ENCODE measurements at regions not wholly inside any gene's neighbourhood (a gene's known extent, or its start where the extent isn't known, plus 50 kb on each side); places are given as distances from the start of the nearest gene placed in this dataset.
"Not testable (repeated sequence)": the region's sequence is repeated elsewhere in the genome, so short reads cannot be mapped to it uniquely, and the experiment has no call there.

DNA sequence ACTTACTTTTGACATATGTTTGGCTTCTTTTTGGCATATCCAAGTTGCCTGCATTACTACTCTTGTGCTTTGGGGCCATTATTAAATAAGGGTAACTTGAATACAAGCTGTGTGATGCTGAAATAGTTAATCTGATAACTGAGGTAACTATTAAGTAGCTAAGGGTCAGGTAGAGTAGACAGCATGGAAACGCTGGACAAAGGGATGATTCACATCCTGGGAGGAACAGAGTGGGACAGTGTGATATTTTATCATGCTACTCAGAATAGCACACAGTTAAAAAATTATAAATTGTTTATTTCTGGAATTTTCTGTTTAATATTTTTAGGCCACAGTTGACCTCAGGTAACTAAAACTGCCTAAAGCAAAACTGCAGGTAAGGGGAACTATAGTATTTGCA is 483.9 kb downstream of the RFPL4B start:
- DNase-seq (ENCODE audit: extremely low spot score, insufficient read length, low read depth) (no peak), FAIRE-seq (no peak)

DNA sequence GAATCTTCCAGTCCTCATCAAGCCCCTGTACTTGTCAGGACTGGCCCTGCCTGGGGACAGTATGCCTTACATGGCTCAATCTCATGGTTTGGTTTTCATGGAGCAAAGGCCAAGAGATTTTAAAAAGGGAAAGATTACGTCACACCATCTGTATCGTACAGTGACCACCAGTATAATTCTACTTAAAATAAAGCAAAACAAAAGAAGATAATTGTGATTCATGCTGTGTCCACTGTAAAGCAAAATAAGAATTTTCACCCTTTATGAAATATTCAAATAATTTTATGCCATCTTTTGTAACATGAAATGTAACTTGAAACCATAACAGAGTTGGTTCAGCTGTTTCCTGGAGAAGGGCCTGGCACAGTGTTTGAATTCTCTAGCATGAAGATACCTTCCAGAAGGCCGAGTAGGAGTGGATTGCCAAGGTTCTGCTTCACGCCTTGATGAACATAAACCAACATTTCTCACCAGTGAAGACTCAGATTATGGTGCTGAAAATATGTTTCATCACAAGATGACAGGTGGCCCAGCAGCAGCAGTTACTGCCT is 486.5 kb downstream of the RFPL4B start:
- FAIRE-seq (no peak), DNase-seq (ENCODE audit: extremely low spot score, insufficient read length, low read depth) (no peak)

DNA sequence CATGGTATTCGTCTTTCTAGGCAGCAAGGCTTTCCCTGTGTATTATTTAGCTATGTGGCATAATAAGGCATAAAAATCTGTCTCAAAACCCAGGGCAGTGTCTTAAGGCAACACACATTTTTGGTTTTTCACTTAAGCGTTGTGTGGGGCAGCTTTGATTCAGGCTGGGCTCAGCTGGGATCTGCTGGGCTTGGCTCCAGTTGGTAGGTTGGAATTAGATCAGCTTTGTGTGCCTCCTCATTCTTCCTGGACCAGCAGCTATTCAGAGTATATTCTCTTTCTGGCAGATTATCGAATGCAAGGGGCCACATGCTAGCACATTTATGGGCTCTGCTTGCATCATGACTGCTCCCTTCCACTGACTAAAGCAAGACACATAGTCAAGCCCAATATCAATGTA is 487.9 kb downstream of the RFPL4B start:
- FAIRE-seq (no peak), DNase-seq (ENCODE audit: extremely low spot score, insufficient read length, low read depth) (no peak)

DNA sequence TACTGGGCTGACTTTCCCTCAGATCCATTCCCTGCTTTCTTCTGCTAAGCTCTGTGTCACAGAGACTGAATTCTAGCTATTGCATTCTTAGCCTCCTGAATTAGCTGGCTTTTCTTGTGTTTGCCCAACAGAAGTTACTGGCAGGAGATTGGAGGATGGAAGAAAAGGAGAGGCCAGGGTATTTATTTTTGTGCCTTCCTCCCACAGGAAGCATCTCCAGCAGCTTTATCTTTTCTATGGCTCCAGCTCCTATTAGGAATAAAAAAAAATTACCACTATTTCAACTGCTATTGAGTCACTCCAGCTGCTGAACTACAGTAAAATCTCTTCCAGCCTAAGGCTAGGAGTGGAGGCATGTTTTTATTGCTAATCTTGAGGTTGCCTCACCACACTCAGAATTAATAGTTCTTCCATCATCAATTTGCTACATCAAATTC is 492.4 kb downstream of the RFPL4B start:
- FAIRE-seq (no peak), DNase-seq (ENCODE audit: extremely low spot score, insufficient read length, low read depth) (no peak)

DNA sequence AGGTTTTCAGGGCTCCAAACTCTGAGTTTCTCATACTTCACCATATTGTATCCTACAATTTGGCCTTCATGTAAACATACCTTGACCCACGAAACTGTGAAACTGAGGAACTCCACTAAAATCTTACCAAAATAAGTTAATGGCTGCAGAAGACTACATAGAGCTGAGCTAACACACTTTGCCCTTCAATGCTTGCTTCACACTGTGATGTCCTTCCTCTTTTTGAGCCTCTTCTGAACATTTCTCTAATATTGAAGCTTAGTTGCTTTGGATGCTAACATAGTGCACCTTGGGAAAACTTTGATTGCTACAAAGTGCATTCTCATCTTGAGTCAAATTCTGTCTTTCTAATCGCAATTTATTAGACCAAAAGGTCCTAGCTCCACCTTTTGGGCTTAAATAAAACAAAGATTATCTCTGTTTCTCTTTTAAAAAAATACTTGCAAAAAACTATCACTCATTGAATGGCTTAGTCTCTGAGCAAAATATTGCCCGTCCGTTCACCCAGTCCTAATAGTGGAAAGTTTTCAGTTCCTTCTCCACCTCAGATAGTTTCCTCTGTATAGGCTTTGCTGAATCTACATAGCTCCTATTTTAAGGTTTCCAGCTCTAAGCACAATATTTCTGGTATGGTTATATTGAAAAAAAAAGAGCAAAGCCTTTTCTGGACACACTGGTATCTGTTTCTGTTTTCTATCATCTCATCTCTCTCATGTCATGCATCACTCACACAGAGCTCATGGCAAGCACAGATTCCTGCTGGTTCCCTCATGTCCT is 494.6 kb downstream of the RFPL4B start:
- FAIRE-seq (no peak), DNase-seq (ENCODE audit: extremely low spot score, insufficient read length, low read depth) (no peak)

DNA sequence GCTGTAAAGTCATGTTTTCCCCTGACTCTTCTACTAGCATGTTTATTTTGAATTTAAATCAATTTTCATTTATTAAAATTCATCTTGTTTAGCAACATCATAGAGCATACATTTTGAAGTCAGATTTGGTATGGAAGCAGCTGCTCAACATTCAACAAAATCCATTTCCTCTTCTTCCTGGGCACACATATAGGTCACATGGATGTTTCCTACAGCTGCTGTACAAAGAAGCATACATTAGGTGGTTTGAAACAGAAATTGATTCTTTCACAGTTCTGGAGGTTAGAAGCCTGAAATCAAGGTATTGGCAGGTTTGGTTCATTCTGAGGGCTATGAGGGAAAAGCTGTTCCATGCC is 495.2 kb downstream of the RFPL4B start:
- FAIRE-seq (no peak), DNase-seq (ENCODE audit: extremely low spot score, insufficient read length, low read depth) (no peak)

DNA sequence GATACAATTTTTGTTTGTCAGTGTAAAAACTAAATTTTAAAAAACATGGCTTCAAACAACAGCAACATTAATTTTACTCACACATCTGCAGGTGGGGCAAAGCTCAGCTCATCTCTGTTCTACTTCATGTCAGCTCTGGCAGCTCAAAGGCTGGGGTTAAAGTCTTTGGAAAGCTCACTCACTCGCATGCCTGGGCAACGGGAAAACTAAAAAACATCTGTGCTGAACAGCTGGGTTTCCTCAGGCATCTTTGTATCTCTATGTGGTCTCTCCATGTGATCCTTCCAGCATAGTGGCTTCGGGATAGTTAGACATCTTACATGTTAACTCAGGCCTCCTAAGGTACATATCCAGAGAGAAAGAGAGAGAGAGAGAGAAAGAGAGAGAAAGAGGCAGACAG is 499.6 kb downstream of the RFPL4B start:
- FAIRE-seq (no peak), DNase-seq (ENCODE audit: extremely low spot score, insufficient read length, low read depth) (no peak)

DNA sequence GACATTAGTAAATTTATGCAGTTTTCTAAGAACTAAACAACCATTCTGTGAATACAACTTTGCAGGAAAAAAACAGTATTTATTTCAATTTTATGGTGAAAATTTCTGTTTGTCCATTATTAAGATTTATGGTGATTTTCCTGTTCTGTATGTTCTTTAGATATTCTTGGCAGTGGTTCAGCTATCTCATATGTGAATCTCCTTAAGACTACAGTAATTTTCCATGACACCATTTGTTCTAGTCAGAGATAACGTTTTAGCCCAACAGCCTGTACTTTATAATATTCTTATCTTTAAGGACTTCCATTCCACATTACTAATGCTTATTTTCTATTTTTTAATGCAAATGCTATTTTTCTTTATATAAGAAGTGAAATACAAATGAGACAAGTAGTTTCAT is 504.0 kb downstream of the RFPL4B start:
- DNase-seq (ENCODE audit: extremely low spot score, insufficient read length, low read depth) (no peak), FAIRE-seq (no peak)

DNA sequence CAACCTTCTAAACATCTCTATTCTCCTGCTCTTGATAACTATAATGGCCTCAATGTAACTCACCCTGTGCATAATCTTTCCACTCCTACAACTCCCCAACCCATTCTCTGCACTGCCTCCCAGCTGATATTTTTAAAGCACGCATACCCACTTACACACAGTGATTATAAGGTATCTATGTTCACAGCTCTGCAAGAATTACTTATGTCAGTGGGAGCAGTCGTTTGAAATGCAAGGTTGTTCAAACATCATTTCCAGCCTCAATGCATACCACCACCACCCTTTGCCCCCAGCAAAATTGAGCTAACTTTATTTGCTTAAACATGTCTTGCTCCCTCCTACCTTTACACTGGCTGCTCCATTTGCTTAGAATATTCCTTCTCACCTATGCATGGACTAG is 506.0 kb downstream of the RFPL4B start:
- DNase-seq (ENCODE audit: extremely low spot score, insufficient read length, low read depth) (no peak), FAIRE-seq (no peak)

DNA sequence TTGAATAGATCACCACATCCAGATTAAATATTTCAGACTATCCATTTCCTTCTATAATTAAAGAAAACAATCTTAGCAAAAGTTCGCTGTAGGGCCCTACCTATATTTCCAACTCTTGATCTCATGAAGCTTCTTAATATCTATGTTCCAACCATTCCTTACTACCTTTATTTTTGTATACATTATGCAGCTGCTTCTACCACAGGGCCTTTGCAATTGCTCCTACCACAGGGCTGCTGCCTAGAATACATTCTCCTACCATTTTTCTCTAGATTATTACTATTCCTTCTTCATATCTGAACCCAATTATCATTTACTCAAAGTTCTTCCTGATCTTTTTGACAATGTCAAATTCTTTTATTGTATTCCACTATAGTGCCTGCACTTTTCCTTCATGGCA is 516.6 kb downstream of the RFPL4B start:
- FAIRE-seq, result no peak
- DNase-seq (ENCODE audit: extremely low spot score, insufficient read length, low read depth), result no peak

DNA sequence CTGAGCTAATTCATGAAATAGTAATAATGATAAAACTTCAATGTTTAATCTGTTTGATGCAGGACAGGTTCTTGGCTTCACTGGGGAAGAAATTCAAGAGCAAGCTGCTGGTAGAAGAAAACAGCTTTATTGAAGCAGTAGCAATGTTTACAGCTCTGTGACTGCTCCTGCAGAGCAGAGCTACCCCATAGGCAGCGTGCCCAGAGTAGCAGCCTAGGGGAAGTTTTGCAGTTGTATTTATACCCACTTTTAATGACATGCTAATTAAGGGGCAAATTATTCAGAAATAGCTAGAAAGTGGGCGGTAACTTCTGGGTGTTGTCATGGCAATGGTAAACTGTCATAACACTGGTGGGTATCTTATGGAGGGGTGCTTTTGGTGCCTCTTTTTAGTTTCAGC is 518.0 kb downstream of the RFPL4B start:
- no peak for FAIRE-seq
- no peak for DNase-seq (ENCODE audit: extremely low spot score, insufficient read length, low read depth)

DNA sequence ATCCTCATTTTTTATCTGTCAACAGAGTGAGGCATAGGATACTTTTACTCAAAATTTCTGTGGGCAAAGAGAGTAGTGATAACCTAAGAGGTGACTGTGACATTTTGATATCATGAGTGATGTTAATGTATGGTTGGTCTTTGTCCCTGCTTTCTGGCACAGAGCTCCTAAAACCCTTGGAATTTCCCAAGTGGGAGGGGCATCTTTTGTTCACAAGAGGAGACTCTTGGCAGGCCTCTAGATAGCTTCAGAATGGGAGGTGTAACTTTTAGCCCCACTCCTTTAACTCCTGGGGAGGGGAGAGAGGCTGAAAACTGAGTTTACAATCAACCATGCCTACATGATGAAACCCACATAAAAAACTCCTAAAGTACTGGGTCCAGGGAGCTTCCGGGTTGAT is 527.8 kb downstream of the RFPL4B start:
- DNase-seq (ENCODE audit: extremely low spot score, insufficient read length, low read depth), result no peak
- FAIRE-seq, result no peak

DNA sequence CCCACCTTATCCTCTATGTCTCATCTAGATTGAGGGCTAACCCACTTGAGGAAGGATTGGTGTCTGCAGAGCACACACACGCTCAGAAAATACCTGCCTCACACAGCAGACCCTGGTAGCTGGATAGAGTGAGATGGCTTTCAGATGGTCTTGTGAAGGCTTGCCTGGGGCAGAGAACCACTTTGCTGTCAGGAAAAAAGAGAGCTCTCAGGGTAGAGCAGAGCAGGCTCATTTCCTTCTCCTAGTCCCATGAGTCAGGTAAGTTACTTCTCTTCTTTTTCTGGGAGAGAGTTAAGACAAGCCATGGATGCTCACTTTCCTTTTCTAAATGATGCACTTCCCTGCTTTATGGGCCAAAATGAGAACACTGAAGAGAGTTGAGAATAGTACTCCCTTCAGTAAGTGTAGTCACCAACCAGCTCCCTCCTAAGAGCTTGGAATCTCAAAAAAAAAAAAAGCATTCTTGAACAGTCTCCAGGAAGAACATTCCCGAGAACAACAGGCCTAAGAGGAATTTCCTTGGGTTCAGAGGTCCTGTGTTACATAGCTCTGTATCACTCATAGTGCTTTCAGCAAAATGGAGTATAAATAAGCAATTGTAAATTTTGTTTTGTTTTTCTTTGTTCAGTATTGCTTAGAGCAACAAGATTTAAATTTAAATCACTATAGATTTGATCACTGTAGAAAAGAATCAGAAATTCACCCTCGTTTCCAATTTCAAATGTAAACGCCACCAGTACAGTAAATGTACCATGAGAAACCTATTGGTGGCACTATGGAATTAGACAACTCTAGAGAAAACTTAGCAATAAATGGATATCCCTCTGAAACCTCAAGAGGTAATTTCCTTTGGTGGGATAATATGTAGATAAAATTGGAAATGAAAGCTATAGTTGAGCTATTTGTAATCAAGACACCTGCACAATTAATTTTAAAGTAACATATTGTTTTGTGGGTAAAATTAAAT is 530.3 kb downstream of the RFPL4B start:
- FAIRE-seq (no peak), DNase-seq (ENCODE audit: extremely low spot score, insufficient read length, low read depth) (no peak)

DNA sequence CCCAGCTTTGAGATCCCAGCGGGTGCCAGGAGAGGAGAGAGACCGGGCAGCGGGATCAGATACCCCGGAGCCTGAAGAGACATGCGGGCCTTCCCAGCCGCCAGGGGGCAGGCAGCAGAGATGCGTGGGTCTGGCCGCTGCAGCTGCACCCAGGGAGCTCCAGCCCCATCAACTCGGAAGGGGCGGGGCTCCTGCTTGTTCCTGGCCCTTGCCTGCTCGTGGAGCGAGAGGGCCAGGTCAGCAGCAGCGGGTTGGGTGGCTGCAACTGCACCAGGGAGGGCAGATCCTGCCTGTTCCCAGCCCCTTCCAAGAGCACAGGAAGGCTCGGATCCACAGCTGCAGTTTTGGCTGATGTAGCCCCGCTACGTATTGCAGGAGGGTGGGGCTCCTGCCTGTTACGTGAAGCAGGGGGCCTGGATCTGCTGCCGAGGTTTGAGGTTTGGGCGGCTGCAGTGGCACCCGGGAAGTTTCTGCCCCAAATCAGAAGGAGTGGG is 532.8 kb downstream of the RFPL4B start:
- DNase-seq (ENCODE audit: extremely low spot score, insufficient read length, low read depth) (peak; percentile 17), FAIRE-seq (peak; percentile 48)

DNA sequence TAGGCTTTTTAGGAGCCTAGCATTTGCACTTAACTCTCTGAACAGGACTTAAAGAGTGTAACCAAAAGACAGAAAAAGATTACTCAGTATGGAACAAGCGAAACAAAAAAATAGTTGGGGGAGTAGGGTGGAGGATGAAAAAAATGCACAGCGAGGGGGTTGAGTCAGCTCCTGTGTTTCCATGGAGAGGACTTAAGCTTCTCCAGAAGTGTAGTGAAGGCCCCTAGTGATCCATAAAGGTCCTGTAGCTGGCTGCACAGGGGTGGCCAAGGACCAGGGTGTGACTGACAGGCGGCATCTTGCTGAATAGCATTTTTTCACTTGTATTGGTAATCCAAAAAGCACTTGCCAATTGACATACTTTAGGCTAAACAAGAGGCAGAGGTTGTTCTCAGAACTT is 533.9 kb downstream of the RFPL4B start:
- no peak for FAIRE-seq

DNA sequence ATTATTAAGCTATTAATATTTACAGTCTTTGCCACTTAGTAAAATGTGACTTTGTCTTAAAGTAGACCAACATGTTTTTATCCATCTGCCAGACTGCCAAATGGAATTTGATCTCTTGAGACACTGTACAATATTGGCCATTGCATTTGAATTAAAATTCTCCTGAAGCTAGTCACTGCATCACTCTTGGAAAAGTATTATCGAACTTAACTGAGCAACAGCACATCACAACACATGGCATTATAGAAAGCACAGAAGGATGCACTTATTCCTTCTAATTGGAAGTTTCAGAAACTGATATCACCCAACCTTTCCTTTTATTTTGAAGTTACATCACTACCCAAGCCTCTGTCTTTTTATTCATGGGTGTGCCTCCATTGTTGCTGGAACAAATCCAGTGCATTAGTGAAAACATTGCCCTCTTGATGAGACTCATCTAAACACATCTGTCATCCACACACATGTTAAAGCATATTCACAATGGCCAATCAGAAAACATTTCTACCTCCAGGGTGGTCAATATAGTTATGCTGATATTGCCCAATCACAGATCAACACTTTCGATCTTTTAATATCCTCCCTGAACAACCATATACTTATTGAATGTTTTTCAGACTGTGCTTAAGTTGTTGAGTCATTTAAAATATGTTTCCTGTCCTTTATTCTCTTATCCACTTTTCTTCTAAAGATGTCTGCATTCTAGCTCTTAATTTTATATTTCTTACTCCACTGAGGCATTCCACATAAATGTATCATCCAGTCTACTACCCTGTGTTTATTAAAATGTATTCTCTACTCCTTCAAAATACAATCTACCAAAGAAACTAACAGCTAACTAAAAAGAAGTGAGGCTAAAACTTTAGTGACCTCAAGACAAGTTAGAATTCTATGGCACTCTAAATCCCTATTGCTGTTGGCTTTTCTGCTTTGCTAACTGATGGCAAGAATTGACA is 535.0 kb downstream of the RFPL4B start:
- DNase-seq (ENCODE audit: extremely low spot score, insufficient read length, low read depth), result no peak
- FAIRE-seq, result no peak

More for the DNA sequence above, 533.9 kb downstream of the RFPL4B start:
- no peak for DNase-seq (ENCODE audit: extremely low spot score, insufficient read length, low read depth)

DNA sequence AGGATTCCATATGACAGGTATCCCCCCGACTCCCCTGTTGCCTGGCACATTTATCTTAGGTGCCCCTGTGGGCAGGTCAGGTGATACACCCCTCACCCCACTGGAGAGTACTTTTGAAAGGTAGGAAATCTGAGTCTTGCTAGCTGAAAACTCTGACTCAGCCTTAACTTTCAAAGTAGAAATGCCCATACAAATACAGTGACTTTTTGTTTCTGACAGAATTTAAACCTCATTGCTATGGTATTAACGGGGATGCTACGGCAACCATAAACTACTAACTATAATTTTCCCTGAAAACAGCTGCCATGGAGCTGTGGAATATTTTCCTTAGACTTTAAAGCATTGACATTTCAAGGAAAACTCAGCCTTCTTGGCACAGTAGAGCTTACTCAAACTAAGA is 536.0 kb downstream of the RFPL4B start:
- FAIRE-seq (no peak), DNase-seq (ENCODE audit: extremely low spot score, insufficient read length, low read depth) (no peak)

DNA sequence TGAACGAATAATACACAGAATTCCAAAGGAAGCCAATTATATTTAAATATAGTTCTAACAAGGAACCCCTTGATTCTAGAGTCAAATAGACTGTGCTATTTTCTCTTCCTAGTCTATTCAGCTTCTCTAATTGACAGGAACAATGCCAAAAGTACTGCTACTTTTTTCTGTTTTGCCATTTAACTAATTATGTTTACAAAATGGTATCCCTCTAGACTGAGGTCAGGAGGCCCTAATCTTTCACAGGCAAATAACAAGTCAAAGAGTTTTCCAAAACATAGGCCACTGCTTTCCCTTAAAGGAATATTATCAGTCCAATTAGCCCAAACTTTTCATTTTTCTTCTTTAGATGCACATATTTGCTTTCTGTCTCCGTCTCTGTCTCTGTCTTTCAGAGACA is 539.3 kb downstream of the RFPL4B start:
- DNase-seq (ENCODE audit: extremely low spot score, insufficient read length, low read depth) (no peak), FAIRE-seq (no peak)

DNA sequence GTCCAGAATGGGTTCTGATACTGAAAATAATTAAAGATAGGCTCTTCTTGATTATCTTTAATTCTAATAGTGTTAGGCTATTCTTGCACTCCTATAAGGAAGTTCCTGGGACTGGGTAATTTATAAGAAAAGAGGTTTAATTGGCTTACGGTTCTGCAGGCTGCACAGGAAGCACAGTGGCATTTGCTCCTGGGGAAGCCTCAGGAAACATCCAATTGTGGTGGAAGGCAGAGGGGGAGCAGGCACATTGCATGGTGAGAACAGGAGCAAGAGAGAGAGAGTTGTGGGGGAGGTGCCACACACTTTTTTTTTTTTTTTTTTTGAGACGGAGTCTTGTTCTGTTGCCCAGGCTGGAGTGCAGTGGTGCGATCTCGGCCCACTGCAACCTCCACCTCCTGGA is 540.3 kb downstream of the RFPL4B start:
- not testable (repeated sequence) for DNase-seq (ENCODE audit: extremely low spot score, insufficient read length, low read depth); FAIRE-seq

DNA sequence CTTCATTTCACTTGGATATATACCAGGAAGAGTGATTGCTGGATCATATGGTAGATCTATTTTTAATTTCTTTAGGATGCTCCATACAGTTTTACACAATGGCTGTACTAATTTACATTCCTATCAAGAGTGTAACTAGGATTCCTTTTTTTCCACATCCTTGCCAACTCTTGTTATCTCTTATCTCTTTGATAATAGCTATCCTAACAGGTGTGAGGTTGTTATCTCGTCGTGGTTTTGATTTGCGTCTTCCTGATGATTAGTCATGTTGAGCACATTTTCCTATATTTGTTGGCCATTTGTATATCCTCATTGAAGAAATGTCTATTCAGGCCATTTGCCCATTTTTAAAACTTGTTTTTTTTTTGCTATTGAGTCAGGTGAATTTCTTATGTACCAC is 552.4 kb downstream of the RFPL4B start:
- DNase-seq (ENCODE audit: extremely low spot score, insufficient read length, low read depth), result no peak
- FAIRE-seq, result no peak
